Activated gamma-delta T cell treated with anti-CD3 and anti-CD28 coated beads, Interleukin-2, amount 50 U/mL, for 16 hours (primary cell): ENCODE measurements at regions not wholly inside any gene's neighbourhood (a gene's known extent, or its start where the extent isn't known, plus 50 kb on each side); places are given as distances from the start of the nearest gene placed in this dataset.
A peak's percentile ranks its signal among the peaks of the same experiment; 100 is the strongest.

ENCODE experiments used
- DNase-seq: peaks from one replicate; pipeline ENCODE4 v3.0.0-alpha.2; 2020; ENCODE audit warnings: low read depth

GRCh38 chr3:72396899-72397298 is 451.3 kb downstream of the SHQ1 start:
- no peak for DNase-seq

GRCh38 chr3:72395776-72396311 is 452.4 kb downstream of the SHQ1 start:
- DNase-seq = no peak

- no peak for DNase-seq
Observed at GRCh38 chr3:72393455-72393854, 454.8 kb downstream of the SHQ1 start.

- DNase-seq = no peak
Observed at GRCh38 chr3:72391659-72392058, 456.6 kb downstream of the SHQ1 start.

GRCh38 chr3:72390841-72391240 is 457.4 kb downstream of the SHQ1 start:
- no peak for DNase-seq

- DNase-seq = no peak
Observed at GRCh38 chr3:72388644-72389043, 459.6 kb downstream of the SHQ1 start.

GRCh38 chr3:72388117-72388516 is 460.1 kb downstream of the SHQ1 start:
- no peak for DNase-seq

- DNase-seq = no peak
Observed at GRCh38 chr3:72386327-72387000, 461.8 kb downstream of the SHQ1 start.

- DNase-seq = no peak
Observed at GRCh38 chr3:72385167-72385566, 463.1 kb downstream of the SHQ1 start.

GRCh38 chr3:72384602-72385001 is 463.6 kb downstream of the SHQ1 start:
- no peak for DNase-seq

GRCh38 chr3:72383883-72384282 is 464.4 kb downstream of the SHQ1 start:
- DNase-seq = no peak

GRCh38 chr3:72383230-72383629 is 465.0 kb downstream of the SHQ1 start:
- no peak for DNase-seq

- DNase-seq = no peak
Observed at GRCh38 chr3:72382460-72382859, 465.8 kb downstream of the SHQ1 start.

GRCh38 chr3:72381584-72381983 is 466.7 kb downstream of the SHQ1 start:
- DNase-seq = no peak

- no peak for DNase-seq
Observed at GRCh38 chr3:72380711-72381493, 467.3 kb downstream of the SHQ1 start.

- no peak for DNase-seq
Observed at GRCh38 chr3:72380193-72380592, 468.1 kb downstream of the SHQ1 start.

- DNase-seq = no peak
Observed at GRCh38 chr3:72379500-72380187, 468.6 kb downstream of the SHQ1 start.

GRCh38 chr3:72378287-72378686 is 470.0 kb downstream of the SHQ1 start:
- DNase-seq = no peak

GRCh38 chr3:72376956-72377710 is 471.1 kb downstream of the SHQ1 start:
- DNase-seq = no peak

- peak; percentile 4 for DNase-seq
Observed at GRCh38 chr3:72375237-72376076, 472.8 kb downstream of the SHQ1 start.

- no peak for DNase-seq
Observed at GRCh38 chr3:72373139-72373538, 475.1 kb downstream of the SHQ1 start.
